Neuron (in vitro differentiated cells): ENCODE measurements at regions not wholly inside any gene's neighbourhood (a gene's known extent, or its start where the extent isn't known, plus 50 kb on each side); places are given as distances from the start of the nearest gene placed in this dataset.
A peak's percentile ranks its signal among the peaks of the same experiment; 100 is the strongest.
"Not testable (repeated sequence)": the region's sequence is repeated elsewhere in the genome, so short reads cannot be mapped to it uniquely, and the experiment has no call there.

ENCODE experiments used
- H2AFZ ChIP-seq: one replicate; pipeline ENCODE4 v1.6.1; 2013; ENCODE audit warnings: low read depth, mild to moderate bottlenecking, inconsistent platforms, low read length, moderate library complexity
- H3K27me3 ChIP-seq: one replicate; pipeline ENCODE4 v1.6.1; 2013; ENCODE audit warnings: low read length; ENCODE audit not compliant: insufficient read depth
- H3K36me3 ChIP-seq: one replicate; pipeline ENCODE4 v1.6.1; 2013; ENCODE audit warnings: low read length; ENCODE audit not compliant: insufficient read depth
- H3K4me1 ChIP-seq: one replicate; pipeline ENCODE4 v1.6.1; 2013; ENCODE audit warnings: low read length; ENCODE audit not compliant: insufficient read depth
- H3K4me3 ChIP-seq: 2 replicates; pipeline ENCODE4 v1.5.1; 2013; ENCODE audit warnings: mild to moderate bottlenecking, low read length, moderate library complexity
- H3K9me3 ChIP-seq: one replicate; pipeline ENCODE4 v1.6.1; 2013; ENCODE audit warnings: low read length

DNA sequence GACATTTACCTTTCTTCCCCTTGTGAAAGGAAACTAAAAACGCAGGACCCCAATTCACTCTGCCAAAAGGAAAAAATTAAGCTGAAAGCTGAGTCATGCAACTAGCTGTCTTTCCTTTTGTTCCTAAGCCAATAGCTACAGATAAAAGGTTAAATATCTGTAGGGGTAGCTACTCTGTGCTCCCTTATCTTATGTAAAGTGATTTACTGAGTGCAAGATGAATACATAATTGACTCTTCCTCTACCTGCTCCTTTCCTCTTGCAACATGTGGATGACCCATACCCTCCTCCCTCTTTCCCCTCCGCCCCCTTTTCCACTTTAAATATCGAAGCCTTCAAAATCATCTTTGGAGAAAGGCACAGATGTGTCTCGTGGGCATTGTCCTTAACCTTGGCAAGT is 68.0 kb upstream of the ZNF157 start:
- no peak overlapping the region for H3K4me3 ChIP-seq
- H3K36me3 ChIP-seq: no peaks in the 10 kb centered on the region
- peaks cover 12% of the 10 kb centered on the region for H3K4me1 ChIP-seq
- H2AFZ ChIP-seq: no peak overlapping the region
- no peaks in the 10 kb centered on the region for H3K9me3 ChIP-seq
- peaks cover 3% of the 10 kb centered on the region for H3K27me3 ChIP-seq

DNA sequence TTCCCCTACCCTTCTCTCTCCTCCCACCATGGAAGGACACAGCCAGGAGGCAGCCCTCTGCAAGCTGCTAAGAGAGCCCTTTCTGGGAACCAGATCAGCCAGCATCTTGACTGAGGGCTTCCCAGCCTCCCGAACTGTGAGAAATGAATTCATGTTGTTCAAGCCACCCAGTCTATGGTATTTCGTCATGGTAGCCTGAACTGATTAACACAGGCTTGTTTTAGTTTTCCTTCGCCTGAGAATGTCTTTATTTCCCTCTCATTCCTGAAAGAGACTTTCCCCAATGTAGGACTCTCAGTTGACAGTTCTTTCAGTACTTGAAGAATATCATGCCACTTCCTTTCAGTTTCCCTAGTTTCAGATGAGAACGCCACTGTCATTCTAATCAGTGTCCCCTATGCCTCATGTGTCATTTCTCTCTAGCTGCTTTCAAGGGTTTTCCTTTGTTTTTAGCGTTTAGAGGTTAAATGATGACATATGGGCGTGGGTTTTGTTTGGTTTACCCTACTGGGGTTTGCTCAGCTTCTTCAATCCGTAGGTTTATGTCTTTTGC is 63.8 kb upstream of the ZNF157 start:
- not testable (repeated sequence) for H3K36me3 ChIP-seq, H3K9me3 ChIP-seq, H3K27me3 ChIP-seq, H3K4me3 ChIP-seq, H2AFZ ChIP-seq
- H3K4me1 ChIP-seq: peaks cover 13% of the 10 kb centered on the region

DNA sequence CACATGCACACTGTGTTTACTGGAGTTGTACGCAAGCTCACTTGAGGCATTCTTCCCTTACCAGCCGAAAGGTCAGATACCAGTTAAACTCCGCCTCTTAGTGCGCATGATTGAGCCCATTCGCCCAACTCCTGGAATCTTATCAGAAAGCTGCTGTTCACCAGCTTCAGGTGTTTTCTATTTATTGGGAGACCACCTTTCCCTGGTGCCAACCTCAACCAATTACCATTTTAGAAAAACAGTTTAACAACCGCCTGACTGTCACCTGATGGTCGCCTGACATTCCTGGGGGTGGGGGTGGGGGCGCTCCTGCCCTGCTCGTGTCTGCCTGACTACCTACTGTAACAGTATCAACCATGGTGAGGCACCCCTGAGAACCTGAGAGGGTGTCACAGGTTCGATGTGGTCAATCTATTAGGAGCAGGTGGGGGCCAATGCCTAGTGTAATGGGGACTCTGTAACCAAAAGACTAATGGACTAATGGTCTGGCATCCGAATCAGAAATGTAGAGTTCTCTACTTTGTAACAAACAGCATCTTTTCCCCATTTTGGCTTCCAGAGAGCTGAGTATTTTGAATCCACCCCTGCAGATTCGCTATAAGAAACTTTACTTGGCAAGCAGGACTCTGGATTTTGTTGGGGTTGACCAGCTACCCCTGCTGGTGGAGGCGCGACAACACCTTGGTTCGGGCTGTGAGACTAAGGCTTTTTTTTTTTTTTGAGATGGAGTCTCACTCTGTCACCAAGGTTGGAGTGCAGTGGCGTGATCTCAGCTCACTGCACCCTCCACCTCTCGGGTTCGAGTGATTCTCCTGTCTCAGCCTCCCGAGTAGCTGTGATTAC is 58.2 kb upstream of the ZNF157 start:
- Histone ChIP-seq H3K27me3 (peaks cover 2% of the 10 kb centered on the region), H3K36me3 (no peaks in the 10 kb centered on the region), H2AFZ (no peak overlapping the region), H3K4me1 (peaks cover 22% of the 10 kb centered on the region), H3K9me3 (no peaks in the 10 kb centered on the region), H3K4me3 (no peak overlapping the region)

DNA sequence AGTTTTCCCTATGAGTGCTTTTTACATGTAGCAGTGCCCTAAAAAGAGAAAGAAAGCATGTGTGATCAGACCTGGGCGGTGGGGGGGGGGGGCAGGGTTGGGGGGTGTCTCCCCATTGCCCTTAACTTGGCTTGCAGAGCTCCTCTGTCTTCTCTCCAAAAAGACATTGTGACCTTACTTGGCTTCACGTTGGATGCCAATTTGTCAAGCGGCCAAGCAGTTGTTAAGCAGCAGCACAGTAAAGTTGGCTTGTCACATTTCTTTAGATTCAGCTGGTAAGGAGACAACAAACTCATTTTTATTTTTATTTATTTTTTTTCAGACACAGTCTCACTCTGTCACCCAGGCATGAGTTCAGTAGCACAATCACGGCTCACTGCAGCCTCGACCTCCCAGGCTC is 57.3 kb upstream of the ZNF157 start:
- H3K9me3 ChIP-seq: no peaks in the 10 kb centered on the region
- H3K4me3 ChIP-seq: no peak overlapping the region
- peaks cover 2% of the 10 kb centered on the region for H3K27me3 ChIP-seq
- H3K4me1 ChIP-seq: peaks cover 22% of the 10 kb centered on the region
- no peak overlapping the region for H2AFZ ChIP-seq
- H3K36me3 ChIP-seq: no peaks in the 10 kb centered on the region

DNA sequence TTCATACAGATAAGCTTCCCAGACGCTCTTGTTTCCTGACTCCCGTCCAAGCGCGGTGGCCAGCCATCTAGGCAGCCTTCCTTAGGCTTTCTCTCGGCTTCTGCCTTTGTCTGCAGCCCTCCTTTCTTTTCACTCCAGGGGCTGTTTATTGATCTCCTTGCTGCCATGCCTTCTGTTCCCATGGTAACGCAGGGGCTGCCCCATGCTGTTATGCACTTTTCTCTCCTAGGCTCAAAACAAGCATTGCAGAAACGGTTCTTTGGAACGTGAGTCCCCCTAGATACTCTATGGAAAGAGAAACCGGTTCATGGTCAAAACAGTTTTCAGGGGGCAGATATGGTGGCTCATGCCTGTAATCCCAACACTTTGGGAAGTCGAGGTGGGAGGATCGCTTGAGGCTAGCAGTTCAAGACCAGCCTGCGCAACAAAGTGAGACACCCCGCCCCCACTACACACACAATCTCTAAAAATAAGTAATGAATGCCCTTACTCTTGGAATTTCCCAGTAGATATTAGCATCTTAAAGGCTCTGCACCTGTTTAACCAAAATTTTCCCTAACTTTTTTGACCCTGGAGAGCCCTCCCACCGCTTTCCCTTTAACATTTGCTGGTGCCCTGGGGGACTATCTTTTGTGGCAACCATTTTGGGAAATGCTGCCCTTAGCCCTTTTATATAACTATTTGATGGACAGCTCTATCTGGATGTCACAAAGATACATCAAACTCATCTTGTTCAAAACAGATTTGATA is 53.9 kb upstream of the ZNF157 start:
- Histone ChIP-seq H3K4me1 (peaks cover 22% of the 10 kb centered on the region), H3K9me3 (no peaks in the 10 kb centered on the region), H3K4me3 (peak overlapping the region; percentile 2), H2AFZ (peak overlapping the region; percentile 10), H3K27me3 (peaks cover 2% of the 10 kb centered on the region), H3K36me3 (no peaks in the 10 kb centered on the region)
